GM12873 (cell line): ENCODE measurements at regions not wholly inside any gene's neighbourhood (a gene's known extent, or its start where the extent isn't known, plus 50 kb on each side); places are given as distances from the start of the nearest gene placed in this dataset.

ENCODE experiments used
- TF ChIP-seq, protein P1 (sequence below): IDR thresholded peaks from 2 replicates; pipeline ENCODE4 v1.5.1; 2012; ENCODE audit warnings: low read depth, mild to moderate bottlenecking, moderate library complexity, low read length, control low read depth; ENCODE audit not compliant: insufficient read depth; ENCODE audit errors: missing control alignments

DNA sequence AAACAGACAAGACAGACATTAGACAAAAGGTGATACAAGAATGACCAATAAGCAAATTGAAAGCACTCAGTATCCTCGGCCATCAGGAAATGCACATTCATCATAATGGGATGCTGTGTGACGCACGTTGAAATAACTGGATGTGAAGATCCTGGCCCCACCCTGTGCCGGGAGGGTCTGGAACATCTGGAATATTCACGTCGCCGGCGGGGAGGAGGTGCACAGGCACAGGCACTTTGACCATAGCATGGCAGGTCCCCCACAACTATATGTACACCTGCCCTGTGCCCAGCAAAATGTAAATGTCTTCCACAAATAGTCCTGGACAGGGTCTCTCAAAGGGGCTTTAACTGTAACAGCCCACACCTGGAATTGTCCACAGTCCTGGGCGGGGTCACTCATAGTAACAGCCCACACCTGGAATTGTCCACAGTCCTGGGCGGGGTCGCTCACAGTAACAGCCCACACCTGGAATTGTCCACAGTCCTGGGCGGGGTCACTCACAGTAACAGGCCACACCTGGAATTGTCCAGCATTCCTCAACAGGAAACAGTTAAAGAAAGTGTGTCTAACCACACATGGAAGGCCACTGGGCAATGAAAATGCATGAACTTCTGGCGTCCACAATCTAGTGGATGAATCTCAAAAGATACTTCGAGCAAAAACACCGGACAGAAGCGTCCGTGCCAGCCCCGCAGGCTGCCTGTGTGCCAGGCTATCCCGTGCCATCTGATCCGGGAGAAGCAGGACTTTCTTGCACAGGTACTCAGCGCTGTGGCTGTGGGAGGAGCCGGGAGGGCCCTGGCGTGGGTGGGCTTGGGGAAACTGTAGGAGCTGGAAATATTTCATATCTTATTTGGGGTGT is 113.4 kb downstream of the RTP5 start:
- TF ChIP-seq, protein P1, sequence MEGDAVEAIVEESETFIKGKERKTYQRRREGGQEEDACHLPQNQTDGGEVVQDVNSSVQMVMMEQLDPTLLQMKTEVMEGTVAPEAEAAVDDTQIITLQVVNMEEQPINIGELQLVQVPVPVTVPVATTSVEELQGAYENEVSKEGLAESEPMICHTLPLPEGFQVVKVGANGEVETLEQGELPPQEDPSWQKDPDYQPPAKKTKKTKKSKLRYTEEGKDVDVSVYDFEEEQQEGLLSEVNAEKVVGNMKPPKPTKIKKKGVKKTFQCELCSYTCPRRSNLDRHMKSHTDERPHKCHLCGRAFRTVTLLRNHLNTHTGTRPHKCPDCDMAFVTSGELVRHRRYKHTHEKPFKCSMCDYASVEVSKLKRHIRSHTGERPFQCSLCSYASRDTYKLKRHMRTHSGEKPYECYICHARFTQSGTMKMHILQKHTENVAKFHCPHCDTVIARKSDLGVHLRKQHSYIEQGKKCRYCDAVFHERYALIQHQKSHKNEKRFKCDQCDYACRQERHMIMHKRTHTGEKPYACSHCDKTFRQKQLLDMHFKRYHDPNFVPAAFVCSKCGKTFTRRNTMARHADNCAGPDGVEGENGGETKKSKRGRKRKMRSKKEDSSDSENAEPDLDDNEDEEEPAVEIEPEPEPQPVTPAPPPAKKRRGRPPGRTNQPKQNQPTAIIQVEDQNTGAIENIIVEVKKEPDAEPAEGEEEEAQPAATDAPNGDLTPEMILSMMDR: no peak

DNA sequence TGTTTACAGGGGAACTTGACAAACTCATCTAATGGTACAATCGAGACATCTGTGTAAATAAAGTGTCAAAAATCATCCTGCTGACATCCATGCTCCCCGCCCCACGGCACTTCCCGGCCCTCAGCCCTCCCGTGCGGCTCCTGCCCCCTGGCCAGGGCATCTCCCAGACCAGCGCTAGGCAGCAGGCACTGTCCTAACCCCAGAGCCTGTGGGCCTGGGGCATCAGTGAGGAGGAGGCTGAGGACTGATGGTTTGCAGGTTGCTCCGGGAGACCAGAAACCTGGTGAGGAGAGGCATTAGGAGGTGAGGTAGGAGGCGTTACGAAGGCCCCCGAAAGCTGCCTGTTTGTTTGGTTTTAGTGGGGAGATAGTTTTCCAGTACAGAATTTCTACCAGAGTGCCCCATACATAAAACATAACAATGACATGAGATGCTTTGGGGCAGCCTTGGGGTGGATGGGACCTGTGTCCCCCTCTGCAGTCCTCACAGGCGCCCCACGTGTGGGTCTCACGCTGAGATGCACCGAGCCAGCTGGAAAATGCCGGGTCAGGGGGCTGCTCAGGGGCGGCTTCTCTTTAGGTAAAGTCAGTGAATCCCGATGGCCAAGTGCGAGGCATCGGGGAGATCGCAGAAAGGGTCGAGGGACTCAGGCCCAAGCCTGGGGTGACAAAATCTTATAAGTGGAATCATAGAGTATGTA is 114.2 kb downstream of the RTP5 start:
- TF ChIP-seq, protein P1: no peak

DNA sequence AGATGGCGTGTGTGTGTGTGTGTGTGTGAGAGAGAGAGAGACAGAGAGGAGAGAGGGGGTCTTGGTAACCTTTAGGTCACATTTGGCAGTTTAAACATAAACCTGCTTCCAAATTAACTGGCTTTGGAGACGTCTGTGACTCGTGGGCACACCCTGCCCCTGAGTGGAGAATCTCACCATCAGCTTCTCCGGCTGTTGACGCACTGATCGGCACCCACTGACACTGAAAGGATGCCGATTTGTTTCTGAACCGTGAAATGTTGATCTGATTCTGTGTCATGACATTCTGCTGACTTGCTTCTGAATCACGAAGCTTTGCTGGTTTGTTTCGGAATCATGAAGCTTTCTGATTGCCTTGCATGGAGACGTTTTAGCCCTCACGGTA is 114.7 kb downstream of the RTP5 start:
- TF ChIP-seq, protein P1: no peak

DNA sequence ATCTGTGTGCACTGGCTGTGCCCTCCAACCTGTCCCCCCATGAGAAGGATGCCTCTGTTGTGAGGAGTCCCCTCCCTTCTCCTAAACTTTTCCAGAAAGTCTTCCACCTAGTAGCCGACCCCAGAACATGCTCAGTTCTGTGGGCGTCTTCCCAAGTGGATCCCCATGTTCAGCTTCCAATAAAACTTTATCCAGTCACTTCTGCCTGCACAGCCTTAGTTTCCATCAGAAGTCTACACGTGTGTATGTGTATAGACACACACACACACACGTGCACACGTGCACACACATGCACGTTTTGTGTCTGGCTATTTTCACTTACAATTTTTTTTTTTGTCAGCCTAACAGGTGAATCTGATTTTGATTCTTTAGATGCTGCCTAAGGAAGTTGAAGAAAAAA is 115.1 kb downstream of the RTP5 start:
- TF ChIP-seq, protein P1: no peak

DNA sequence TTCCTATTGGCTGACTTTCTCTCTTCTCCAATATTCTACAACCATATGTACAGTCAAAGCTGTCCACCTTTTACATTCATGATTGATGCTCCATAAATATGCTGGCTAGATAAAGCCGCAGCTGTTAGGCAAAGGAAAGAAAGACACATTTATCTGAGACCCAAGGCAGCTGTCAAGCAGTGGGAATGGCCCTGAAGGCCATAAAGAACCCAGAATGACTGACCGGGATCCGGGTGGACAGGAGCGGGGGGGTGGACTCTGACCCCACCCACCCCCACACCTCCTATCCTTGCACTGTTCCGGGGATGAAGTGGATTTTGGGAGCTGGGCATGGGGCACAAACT is 116.4 kb downstream of the RTP5 start:
- TF ChIP-seq, protein P1: no peak

DNA sequence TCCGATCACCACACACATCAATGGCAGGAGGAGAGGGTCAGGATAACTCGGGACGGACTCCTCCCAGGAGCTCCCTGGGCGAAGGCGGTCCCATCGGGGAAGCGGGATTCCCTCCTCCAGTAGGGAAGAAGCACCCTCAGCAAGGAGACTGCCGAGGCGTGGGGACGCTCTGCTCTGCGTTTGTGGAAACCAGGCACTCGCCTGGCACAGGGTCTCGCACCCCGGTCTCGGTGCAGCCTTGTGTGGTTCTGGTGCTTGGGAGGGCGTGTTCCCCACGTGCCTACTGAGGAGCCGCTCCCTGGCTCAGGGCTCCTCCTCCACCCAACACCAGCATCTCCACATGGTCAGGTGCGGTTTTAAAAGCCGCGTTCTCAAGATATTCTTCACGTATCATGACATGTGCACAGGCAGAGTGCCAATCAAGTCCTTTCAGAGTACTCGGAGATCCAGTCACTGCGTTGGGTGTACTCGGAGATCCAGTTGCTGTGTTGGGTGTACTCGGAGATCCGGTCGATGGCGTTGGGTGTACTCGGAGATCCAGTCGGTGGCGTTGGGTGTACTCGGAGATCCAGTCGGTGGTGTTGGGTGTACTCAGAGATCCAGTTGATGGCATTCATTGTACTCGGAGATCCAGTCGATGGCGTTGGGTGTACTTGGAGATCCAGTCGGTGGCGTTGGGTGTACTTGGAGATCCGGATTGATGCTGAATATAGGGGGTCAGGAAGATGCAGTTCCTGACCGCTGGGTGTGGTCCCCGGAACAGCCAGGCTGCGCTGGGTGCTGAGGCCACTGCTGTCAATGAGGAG is 117.5 kb downstream of the RTP5 start:
- TF ChIP-seq, protein P1: no peak

DNA sequence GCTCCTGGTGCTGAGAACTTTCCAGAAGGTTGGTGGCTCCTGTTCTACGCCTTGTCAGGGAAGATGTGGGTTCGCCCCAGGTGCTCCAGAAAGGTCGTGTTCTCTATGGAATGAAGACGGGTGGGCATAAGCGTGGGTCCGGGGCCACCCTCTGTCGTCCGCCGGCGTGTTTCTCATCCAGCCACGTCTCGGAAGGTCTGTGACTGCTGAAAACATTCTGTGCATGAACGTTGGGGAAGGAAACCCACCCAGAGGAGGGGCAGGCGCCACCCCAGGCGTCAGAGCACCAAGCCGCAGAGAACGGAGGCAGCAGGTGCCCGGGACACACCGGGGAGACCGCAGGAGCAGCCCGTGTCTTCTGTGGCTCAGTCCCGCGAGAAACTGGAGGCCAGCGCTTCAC is 118.2 kb downstream of the RTP5 start:
- TF ChIP-seq, protein P1: no peak
